ENCODE measurements at regions not wholly inside any gene's neighbourhood (a gene's known extent, or its start where the extent isn't known, plus 50 kb on each side); places are given as distances from the start of the nearest gene placed in this dataset.

- no peak for TF ChIP-seq ZNF792 (tag by site-specific recombination; IDR thresholded peaks at IDR 0.05)
- TF ChIP-seq ZNF311 (tag by site-specific recombination; IDR thresholded peaks at IDR 0.05; ENCODE audit: borderline replicate concordance), result no peak
- TF ChIP-seq TCF7L2 (IDR thresholded peaks at IDR 0.05; ENCODE audit: borderline replicate concordance, low read depth, low read length), result no peak
- TF ChIP-seq CTCF (tag by site-specific recombination; IDR thresholded peaks at IDR 0.05), result no peak
- no peak for TF ChIP-seq ZSCAN30 (tag by site-specific recombination; IDR thresholded peaks at IDR 0.05)
- TF ChIP-seq ZNF335 (tag by site-specific recombination; conservative IDR thresholded peaks at IDR 0.05), result no peak
- TF ChIP-seq ZNF596 (tag by site-specific recombination; IDR thresholded peaks at IDR 0.05), result no peak
- TF ChIP-seq OVOL3 (tag by site-specific recombination; IDR thresholded peaks at IDR 0.05), result no peak
- TF ChIP-seq ZNF354C (tag by site-specific recombination; IDR thresholded peaks at IDR 0.05; ENCODE audit: borderline replicate concordance, low read depth), result no peak
These were observed 51.5 kb upstream of the EPS8L3 start for GRCh38 chr1:109814993-109815786.

Data from HEK293 (cell line).